AG09319 (cell line): ENCODE measurements at regions not wholly inside any gene's neighbourhood (a gene's known extent, or its start where the extent isn't known, plus 50 kb on each side); places are given as distances from the start of the nearest gene placed in this dataset.

Experiments
- DNase-seq: peaks from one replicate; pipeline ENCODE4 v3.0.0-alpha.2; 2010; ENCODE audit warnings: low read depth; ENCODE audit errors: extremely low read depth
- CTCF ChIP-seq: IDR thresholded peaks from 2 replicates; pipeline ENCODE4 v1.5.1; 2011; ENCODE audit warnings: low read depth, mild to moderate bottlenecking, inconsistent platforms, low read length, moderate library complexity

GRCh38 chr9:89666950-89667349, 62.1 kb downstream of the GADD45G start:
- TF ChIP-seq CTCF = no peak
- no peak for DNase-seq

DNA sequence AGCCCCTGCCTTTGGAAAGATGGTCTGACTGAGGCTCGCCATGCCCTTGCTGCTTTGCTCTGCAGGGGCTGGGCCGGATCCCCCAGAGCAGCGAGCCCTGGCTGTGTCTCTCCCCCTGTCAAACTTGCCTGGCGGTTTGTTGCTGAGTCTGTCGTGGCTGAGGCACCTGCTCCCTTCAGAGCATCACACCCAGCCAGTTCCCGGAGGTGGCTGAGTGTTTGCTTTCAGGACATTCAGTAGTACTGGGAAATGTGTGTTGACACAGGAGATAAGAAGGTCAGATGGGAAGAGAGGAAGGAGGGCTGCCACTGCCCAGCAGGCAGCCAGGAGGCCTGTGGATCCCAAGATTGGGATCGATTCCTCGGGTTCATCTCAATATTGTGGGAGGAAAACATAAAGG, 62.9 kb downstream of the GADD45G start:
- DNase-seq = no peak
- no peak for TF ChIP-seq CTCF

- no peak for TF ChIP-seq CTCF
- no peak for DNase-seq
Observed at GRCh38 chr9:89668216-89668865, 63.5 kb downstream of the GADD45G start.

DNA sequence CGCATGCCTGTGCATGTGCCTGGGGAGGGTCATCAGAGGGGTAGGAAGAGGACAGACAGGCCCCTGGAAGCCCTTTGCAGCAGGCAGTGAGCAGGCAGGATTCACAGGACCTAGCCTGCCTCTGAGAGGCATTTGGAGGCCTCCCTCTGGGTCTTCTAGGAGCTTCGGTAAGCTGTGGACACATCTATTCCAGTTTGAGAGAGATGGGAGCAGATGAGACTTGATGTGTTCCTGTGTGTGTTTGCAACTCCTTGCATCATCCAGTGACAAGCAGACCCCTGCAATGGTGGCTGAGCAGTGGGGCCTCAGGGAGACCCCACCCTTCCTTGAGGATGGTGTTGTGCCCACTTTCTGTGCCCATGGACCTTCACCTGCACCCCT, 64.0 kb downstream of the GADD45G start:
- DNase-seq = no peak
- TF ChIP-seq CTCF = no peak

- no peak for TF ChIP-seq CTCF
- no peak for DNase-seq
Observed at GRCh38 chr9:89669361-89669842, 64.6 kb downstream of the GADD45G start.

- TF ChIP-seq CTCF = no peak
- DNase-seq = no peak
Observed at GRCh38 chr9:89670114-89670513, 65.3 kb downstream of the GADD45G start.

DNA sequence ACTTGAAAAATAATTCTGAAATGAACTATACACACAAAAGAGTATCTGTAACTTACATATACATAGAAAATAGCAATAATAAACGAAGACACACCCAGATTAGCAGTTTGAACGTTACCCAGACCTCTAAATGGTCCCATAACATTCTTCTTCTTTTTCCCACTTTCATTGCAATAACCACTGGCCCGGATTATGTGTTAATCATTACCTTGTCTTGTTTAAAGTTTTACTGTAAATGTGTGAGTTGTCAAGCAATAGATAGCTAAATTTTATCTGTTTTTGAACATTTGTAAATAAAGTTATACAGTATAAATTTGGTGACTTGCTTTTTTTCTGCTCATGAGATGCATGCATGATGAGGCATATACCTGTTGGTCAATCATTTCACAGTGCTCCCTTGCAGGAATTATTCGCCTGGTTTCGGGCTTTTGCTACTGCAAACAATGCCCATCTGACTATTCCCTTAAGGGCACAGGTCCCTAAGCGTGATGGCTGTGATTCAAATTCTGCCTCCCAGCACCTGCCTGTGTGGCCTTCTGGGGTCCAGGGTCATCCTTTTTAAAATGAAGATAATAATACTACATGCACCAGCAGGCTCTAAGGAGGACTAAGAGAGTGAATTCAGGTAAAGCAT, 66.1 kb downstream of the GADD45G start:
- DNase-seq = no peak
- TF ChIP-seq CTCF = no peak
